ENCODE measurements at regions not wholly inside any gene's neighbourhood (a gene's known extent, or its start where the extent isn't known, plus 50 kb on each side); places are given as distances from the start of the nearest gene placed in this dataset.

GRCh38 chr4:124423160-124423559 lies 289.4 kb downstream of the ANKRD50 start:
- Histone ChIP-seq H3K36me3 (no peaks in the 10 kb centered on the region), H3K27me3 (ENCODE audit: insufficient read depth, low read depth, severe bottlenecking) (no peaks in the 10 kb centered on the region), H3K9me3 (ENCODE audit: severe bottlenecking) (no peaks in the 10 kb centered on the region), H3K27ac (no peak overlapping the region), H3K4me3 (ENCODE audit: low read depth, low read length) (no peak overlapping the region)
- peak; percentile 24 for DNase-seq
- TF ChIP-seq CTCF (IDR thresholded peaks at IDR 0.05; ENCODE audit: low read depth, low read length) = no peak

- TF ChIP-seq CTCF (IDR thresholded peaks at IDR 0.05; ENCODE audit: low read depth, low read length) = no peak
- H3K4me3 ChIP-seq (ENCODE audit: low read depth, low read length) = no peak overlapping the region
- DNase-seq = no peak
- no peak overlapping the region for H3K27ac ChIP-seq
- no peaks in the 10 kb centered on the region for H3K9me3 ChIP-seq (ENCODE audit: severe bottlenecking)
- no peaks in the 10 kb centered on the region for H3K27me3 ChIP-seq (ENCODE audit: insufficient read depth, low read depth, severe bottlenecking)
- H3K36me3 ChIP-seq = no peaks in the 10 kb centered on the region
Measured at GRCh38 chr4:124426279-124426678, 286.3 kb downstream of the ANKRD50 start.

- Histone ChIP-seq H3K27me3 (ENCODE audit: insufficient read depth, low read depth, severe bottlenecking) (no peaks in the 10 kb centered on the region), H3K9me3 (ENCODE audit: severe bottlenecking) (no peaks in the 10 kb centered on the region), H3K36me3 (no peaks in the 10 kb centered on the region), H3K27ac (no peak overlapping the region), H3K4me3 (ENCODE audit: low read depth, low read length) (no peak overlapping the region)
- no peak for DNase-seq
- TF ChIP-seq CTCF (IDR thresholded peaks at IDR 0.05; ENCODE audit: low read depth, low read length) = no peak
Measured at GRCh38 chr4:124427095-124427767, 285.3 kb downstream of the ANKRD50 start.

GRCh38 chr4:124428648-124429047 lies 283.9 kb downstream of the ANKRD50 start:
- Histone ChIP-seq H3K27ac (no peak overlapping the region), H3K36me3 (no peaks in the 10 kb centered on the region)
- no peak for TF ChIP-seq CTCF (IDR thresholded peaks at IDR 0.05; ENCODE audit: low read depth, low read length)

GRCh38 chr4:124429746-124430250 lies 282.7 kb downstream of the ANKRD50 start:
- Histone ChIP-seq H3K27me3 (ENCODE audit: insufficient read depth, low read depth, severe bottlenecking) (no peaks in the 10 kb centered on the region), H3K4me3 (ENCODE audit: low read depth, low read length) (no peak overlapping the region), H3K9me3 (ENCODE audit: severe bottlenecking) (no peaks in the 10 kb centered on the region), H3K36me3 (no peaks in the 10 kb centered on the region), H3K27ac (no peak overlapping the region)
- DNase-seq = no peak
- TF ChIP-seq CTCF (IDR thresholded peaks at IDR 0.05; ENCODE audit: low read depth, low read length) = no peak

More at GRCh38 chr4:124428648-124429047, 283.9 kb downstream of the ANKRD50 start:
- Histone ChIP-seq H3K4me3 (ENCODE audit: low read depth, low read length) (no peak overlapping the region), H3K27me3 (ENCODE audit: insufficient read depth, low read depth, severe bottlenecking) (no peaks in the 10 kb centered on the region), H3K9me3 (ENCODE audit: severe bottlenecking) (no peaks in the 10 kb centered on the region)
- no peak for DNase-seq
